NOMO-1 treated with DMSO at 0.1 percent for 48 hours (cell line): ENCODE measurements at regions not wholly inside any gene's neighbourhood (a gene's known extent, or its start where the extent isn't known, plus 50 kb on each side); places are given as distances from the start of the nearest gene placed in this dataset.

ENCODE experiments used
- DNase-seq: peaks from one replicate; lab custom pipeline; 2025; ENCODE audit not compliant: unreplicated experiment; lab: John Stamatoyannopoulos, UW

DNA sequence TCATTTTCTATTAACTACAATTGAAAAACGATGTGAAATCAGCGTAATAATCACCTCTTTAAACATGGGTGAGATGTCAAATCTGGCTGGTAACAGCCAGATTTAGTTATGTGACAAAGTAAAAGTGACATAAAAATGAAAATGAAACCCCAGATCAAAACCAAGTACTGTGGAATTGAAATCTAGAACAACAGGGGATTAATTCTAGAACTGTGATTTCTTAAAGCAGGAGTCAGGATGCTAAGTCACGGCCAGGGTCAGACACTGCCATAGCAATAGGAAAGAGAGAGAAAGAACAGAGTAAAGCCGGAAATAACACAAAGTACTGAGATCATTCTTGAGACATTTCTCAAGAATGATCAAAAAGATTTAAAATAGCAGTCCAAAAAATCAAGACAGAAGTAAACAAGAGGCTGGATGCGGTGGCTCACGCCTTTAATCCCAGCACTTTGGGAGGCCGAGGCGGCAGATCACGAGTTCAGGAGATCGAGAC, 1183.7 kb upstream of the NXPH2 start:
- no peak for DNase-seq

DNA sequence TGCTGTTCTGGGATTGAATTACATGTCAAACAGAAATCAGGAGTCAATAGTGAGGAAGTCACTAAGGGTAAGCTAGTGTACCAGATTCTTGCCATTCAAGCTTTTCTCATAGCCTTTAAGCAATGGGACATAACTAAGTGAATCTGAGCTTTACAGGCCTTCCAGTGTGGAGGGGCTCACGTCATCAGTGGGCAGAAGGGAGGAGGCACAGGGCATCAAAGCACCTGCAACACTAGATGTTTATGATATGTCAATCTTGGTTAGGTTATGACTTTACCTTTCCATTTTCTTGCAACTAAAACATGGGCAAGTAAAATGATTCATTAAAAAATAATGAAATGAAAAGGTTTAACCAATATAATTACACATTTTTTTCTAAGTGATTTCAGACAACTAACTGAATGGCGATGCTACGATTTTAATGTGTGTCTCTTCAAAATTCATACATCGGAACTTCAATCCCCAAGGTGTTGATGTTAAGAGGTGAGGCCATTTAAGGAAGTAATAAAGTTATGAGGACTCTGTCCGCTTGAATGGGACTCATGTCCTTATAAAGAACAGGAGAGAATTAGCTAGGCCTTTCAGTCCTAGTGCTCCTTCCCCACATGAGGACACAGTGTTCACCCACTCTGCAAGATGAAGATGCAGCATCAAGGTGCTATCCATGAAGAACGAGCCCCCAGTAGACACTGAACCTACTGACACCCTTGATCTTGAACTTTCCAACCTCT, 1169.2 kb upstream of the NXPH2 start:
- DNase-seq = no peak

DNA sequence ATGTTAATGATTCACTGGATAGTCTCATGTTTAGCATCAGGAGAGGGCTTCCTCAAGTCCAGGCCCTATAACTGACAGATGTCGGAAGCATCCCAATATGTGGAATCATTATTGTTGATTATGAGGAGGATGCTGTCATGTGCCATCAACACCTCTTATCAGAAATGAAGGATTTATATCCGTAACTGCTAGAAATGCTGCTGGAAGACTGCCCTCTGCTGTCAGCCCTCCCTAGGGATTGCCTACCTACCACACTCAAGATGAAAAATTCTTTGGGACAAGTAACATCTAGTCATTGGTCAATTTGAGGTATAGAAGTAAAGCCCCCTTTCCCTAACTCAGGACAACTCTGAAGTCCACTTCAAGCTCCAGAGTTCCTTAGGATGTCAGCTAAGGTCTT, 1166.5 kb upstream of the NXPH2 start:
- no peak for DNase-seq

DNA sequence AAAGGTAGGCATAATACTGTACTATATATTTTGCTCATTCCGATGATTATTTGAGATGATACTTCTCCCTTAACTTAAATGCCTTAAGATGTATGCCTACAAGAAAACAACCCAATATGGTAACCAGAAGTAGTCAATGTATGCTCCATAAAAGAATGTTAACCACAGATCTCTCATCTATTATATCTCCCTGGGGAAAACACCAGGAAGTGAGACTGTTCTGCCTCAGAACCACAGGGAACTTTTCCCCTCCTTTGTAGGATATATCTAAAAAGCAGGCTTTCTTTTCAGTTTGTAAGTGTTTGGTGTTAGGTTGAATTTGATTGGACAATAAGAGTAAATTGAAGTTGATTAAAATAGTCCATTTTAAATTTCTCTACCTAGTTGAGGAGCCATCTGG, 1160.5 kb upstream of the NXPH2 start:
- no peak for DNase-seq

DNA sequence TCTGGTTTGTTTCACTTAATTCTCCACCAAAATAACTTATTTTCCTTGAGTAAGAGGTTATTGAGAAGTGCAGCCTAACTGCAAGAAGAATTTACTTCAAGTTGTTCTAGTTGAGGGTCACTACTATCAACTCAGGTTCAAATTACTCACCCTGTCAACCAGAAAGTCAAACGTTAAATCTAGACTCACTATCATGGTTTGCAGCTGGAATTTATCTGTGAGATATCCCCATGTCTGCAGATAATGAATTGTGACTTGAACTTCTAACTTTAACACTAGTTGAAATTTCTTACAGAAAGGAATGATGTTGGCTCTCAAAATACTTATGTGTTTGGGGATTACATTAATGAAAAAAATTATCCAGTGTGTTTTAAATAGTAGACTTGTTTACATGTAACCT, 1145.7 kb upstream of the NXPH2 start:
- no peak for DNase-seq

DNA sequence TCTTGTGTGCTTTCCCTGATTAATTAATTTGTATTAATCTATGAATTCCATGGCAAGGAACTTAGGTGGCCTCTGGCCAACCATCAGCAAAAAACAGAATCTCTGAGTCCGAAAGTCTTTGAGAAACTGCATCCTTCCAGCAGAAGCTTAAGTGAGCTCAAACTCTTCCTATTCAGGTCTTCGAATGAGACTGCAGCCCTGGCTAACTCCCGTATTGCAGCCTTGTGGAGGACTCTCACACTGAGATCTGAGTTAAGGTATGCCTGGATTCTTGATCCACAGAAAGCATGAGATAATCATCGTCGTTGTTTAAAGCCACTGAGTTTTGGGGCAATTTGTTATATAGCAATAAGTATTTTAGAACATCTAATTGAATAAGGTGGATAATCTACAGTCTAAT, 1143.9 kb upstream of the NXPH2 start:
- DNase-seq = no peak

DNA sequence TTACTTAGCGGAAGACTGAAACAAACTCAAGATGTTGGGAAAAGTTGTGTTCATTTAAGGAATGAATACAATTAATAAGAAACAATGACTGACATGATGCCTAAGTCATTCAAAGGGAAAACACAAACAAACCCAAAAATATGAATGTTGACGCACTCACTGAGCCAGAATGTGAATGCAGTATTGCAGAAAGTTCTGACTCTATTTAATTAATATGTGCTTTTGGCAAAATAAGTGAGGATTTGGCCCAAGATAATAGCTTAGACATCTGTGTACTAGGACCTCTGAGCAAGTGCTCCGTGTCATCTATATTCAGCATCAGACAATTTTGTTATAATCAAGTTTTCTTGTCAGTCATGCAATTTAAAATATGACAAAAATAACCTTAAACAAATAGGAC, 1138.8 kb upstream of the NXPH2 start:
- no peak for DNase-seq

DNA sequence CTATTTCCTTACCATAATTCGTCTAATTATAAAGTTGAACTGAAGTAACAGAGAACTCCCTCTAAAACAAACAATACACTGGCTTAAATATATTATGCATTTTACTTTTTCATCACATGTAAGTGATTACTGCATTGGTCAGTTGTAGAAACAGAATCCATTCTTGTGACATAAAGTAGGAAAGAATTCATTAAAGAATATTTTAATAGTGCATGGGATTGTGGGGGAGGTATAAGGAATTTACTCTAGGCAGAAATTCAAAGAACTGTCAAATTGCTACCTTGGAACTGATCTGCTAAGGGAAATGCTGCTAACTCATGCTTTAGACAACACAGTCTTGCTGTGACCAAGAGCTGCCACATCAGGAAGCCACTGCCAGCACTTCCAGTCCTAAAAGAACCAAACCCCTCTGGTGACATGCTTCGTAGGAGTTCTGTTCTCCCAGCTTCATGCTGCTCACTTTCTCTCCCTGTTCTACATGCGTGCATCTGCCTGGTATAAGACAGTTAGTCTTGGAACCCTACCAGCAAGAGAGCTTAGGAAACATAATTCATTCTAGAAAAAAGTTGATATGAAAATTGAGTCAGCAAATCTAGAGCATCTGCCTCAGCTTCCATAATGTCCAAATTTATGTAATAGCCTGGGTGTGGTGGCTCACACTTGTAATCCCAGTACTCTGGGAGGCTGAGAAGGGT, 1137.6 kb upstream of the NXPH2 start:
- DNase-seq = no peak

DNA sequence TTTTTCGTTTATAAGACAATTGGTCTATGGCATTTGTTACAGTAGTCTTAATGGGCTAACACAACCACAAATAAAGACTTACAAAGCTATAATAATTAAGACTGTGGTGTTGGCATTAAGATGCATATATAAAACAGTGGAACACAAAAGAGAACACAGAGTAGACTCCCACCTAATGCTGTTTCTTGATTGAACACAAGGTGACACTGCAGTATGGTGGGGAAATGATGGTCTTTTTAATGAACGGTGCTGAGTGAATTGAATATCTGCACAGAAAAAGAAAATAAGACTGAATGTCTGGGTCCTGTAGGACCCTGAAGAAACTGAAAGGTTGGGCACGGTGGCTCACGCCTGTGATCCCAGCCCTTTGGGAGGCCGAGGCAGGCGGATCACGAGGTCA, 1136.6 kb upstream of the NXPH2 start:
- DNase-seq = no peak

DNA sequence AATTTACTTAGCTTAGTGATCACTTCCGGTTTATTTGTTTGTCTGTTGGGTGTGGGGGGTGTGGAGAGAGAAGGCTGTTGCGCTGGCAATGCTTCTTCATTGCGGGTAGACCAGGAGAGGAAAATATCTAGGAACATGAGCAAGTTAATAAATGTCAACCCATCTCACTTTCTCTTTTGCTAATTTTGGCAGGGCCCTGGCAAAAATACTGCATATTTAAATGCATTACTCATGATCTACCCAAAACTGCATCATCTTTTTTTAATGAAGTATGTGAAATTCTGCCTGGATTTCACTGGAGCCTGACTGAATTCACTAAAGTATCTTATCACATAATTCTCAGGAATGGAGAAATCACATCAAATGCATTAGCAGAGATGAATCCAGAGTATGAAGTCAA, 1131.0 kb upstream of the NXPH2 start:
- no peak for DNase-seq

DNA sequence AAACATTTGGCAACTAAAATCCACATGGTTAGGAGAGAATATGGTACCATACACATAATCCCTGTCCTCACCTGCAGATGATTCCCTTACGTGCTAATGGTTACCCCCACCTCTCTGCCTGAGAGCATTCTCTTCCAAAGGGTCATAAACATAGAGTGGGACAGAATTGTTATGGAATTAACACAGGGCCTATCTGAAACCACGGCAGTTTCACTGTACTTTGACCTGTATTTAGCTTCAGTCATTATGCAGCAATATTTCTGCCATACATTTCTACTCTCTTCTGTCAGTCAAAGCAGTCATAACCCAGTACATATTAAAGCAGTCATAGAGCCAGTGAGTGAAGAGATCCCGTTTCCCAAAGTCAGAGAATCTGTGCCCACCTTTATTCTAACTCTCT, 1128.9 kb upstream of the NXPH2 start:
- no peak for DNase-seq

DNA sequence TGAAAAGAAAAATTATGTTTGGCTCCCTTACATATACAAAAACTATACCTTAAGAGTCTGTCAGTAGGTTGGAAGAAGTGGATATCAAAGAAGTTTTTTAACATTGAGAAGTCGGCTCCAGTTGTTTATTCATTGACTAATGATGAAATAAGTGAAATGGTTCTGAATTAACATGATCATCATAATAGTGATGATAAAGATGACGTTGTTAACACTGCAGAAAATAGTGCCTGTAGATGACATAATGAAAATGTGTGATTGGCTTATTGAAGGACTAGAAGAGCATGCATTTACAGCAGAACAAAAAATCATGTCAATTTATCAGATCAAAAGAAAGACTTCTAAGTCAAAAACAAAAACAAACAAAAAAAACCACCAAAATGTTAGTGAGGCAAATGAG, 1125.4 kb upstream of the NXPH2 start:
- DNase-seq = no peak

DNA sequence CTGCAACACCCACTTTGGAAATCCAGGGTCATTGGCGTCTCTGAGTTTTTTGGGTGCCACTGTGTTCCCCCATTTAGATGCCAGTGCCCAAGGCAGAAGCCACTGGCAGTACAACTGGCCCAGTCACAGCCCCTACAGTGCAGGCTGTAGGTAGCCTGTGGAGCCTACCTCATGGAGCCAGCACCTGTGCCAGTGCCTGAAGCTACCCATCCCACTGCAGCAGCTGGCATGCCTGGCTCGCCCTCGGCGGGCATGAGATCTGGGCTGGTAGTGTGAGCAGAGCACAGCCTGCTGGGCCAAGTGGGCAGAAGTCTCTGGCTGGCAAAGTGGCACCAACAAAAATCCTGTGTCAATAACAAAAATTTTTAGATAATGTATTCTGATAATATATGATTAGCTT, 1111.4 kb upstream of the NXPH2 start:
- DNase-seq = no peak

DNA sequence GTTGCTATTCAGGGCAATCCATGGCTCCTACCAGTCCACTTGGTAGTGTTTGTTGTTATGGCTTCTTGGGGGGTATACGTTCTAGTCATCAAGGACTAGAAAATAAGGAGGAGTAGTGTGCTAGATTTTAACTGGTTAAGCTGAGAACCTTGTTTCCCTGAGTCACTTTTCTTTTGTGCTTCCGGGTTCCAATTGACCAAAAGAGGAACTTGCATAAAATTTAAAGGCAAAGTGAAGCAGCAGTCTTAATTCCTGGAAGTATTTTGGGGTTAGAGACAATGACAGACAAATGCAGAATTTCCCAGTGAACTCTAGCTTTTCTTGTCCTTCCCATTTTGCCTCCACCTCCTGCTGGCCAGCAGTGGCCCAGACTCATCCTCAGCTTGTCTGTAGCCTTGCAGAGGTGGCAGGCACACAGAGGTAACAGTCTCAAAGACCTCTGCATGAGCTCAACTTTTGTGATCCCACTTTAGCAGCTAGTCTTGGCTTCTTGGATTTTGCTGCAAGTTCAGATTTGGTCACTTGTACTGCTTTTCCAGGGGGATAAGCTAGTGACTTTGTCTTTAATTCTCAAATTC, 1105.8 kb upstream of the NXPH2 start:
- peak; percentile 62 for DNase-seq

DNA sequence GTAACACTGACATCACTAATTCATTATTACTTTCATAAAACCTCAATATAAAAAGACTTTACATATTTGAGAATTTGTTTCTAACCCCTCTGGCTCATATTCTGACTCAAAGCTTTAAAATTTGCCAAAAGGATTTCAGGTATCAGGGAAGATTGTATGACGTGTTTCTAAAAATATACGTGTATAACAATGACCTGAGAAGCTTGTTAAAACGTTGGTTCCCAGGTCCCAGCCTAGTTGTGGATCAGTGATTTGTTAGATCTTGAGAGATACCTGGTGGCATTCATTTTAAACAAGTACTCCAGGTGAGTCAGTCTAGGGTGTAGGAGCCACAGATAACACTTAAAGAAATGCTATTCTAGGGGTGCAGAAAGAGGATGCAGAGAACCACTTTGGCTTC, 1096.8 kb upstream of the NXPH2 start:
- DNase-seq = no peak

DNA sequence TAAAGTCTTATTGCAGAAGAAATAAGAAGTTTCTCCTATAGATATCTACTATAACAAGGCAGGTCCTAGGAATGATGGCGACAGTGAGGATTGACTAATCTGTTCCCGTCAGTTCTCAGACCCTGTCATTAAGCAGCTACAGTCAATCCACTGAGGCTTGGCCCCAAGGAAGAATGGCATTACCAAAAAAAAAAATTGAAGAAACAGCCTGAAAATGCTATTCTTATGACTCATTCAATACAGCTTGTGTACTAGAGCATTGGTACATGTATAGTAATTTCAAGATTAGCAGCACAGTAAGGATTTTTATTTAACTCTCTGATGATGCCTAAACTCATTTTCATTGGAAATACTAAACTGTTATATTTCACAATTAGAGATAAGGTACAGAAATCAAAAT, 1096.1 kb upstream of the NXPH2 start:
- no peak for DNase-seq

DNA sequence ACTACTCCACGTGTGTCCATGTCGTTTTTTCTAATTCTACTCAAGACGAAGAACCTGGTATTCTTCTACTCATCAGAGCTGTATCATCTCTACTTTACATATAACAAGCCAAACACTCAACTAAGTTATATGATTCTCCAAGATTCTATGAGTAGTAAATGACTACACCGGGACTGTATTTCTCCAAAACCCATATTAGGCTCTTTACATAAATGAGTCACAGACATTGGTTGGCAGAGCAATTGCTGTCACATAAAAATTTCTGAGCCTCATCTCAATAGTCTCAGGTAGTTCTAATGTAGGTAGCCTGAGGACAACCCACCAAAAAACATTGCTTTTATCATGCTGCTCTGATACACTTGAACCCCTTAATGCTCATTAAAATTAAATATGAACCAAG, 1092.3 kb upstream of the NXPH2 start:
- DNase-seq = no peak

DNA sequence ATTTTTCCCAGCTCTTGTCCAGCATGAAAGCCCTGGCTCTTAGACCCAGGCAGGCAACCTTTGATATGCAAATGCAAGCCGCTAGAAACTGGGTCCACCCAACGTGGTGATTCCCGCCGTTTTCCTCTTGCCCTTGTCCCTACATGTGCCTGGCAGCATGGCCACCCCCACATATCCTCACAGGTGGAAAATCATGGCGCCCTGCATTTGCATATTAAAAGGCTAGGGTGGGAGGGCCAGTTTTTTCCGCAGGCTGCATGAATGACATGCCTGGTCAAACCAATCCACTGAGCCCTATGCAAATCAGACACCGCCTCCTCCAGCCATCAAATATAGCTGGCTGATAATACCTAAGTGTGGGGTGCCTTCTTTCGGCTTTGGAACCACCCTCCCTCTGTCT, 1091.8 kb upstream of the NXPH2 start:
- no peak for DNase-seq

DNA sequence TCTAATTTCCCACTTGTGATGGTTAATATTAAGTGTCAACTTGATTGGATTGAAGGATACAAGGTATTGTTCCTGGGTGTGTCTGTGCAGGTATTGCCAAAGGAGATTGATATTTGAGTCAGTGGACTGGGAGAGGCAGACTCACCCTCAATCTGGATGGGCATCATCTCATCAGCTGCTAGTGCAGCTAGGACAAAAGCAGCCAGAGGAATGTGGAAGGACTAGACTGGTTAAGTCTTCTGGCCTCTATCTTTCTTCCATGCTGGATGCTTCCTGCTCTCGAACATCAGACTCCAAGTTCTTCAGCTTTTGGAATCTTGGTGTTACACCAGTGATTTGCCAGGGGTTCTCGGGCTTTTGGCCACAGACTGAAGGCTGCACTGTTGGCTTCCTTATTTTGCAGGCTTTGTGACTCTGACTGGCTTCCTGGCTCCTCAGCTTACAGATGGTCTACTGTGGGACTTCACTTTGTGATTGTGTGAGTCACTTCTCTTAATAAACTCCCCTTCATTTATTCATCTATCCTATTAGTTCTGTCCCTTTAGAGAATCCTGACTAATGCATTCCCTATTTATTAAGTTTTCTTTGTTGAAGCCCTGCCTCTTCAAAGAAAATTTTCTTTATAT, 1087.5 kb upstream of the NXPH2 start:
- DNase-seq = no peak

DNA sequence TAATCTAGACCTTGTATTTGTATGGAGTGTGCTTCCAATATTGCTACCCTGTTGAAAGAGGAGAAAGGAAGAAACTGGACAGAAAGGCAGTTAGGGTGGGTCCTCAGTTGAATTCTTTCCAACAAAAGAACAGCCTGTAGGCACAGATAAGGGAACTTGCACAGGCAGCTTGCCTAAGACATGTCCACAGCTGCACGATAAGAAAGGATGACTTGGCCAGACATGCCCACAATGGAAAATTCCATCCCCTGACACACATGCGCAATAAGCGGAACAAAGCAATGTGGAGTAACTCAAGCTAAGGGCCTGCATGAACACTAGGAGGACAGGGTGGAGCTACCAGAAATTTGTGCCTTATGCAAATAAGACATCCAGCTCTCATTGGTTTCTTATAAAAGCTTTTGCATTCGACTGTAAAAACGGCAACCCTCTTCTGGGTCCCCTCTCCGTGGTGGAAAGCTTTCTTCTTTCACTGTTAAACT, 1084.7 kb upstream of the NXPH2 start:
- DNase-seq = no peak

DNA sequence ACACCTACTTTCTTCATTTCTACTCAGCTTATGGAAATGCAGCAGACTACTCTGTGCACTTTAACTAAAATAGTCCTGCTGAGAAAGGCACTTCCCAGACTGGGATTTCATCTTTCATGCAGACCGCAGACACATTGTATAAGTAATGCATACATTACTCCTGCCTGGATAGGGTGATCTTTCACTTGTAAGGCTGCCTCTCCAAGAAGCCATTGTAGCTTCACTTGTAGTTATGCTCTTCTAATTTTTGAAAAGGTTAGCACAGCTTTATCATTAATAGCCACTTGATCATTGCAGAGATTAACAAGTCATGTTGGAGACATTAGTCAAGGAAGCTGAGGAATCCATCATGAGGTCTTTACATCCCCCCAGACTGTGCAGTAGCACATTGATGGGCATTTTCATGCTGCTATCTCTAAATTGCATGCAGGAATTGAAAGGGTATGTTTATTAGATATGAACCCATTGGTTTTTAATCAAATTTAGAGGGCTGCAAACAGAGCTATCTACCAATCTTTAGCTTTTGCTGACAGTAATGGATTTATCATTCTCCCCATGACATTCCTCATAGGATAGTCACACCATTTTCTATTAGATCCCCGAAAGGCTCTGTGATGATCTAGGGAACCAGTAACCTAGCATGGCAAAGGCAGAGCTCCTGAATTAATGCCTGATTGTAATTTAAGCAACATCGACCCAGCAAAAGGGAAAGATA, 1074.7 kb upstream of the NXPH2 start:
- no peak for DNase-seq
